Lower lobe of right lung (tissue), 2 donors: ENCODE measurements at regions not wholly inside any gene's neighbourhood (a gene's known extent, or its start where the extent isn't known, plus 50 kb on each side); places are given as distances from the start of the nearest gene placed in this dataset.

ENCODE experiments used
- ATAC-seq, 2 donors: fragments of 200-7000 bp; cut with Tn5 transposase; one replicate each; pipeline ENCODE4 v1.9.1; 2020 to 2022; ENCODE audit warnings: mild to moderate bottlenecking in 2 of 2, moderate library complexity in 2 of 2
- DNase-seq: peaks from one replicate; pipeline ENCODE4 v3.0.0-alpha.2; 2020
- H3K27ac ChIP-seq: fragments of 200-600 bp; one replicate; pipeline ENCODE4 v1.8.0; 2022
- H3K27me3 ChIP-seq: fragments of 200-600 bp; one replicate; pipeline ENCODE4 v1.8.0; 2022; ENCODE audit warnings: low read depth
- H3K36me3 ChIP-seq: fragments of 200-600 bp; one replicate; pipeline ENCODE4 v1.8.0; 2022; ENCODE audit warnings: mild to moderate bottlenecking
- H3K4me1 ChIP-seq: fragments of 200-600 bp; one replicate; pipeline ENCODE4 v1.8.0; 2022
- H3K4me3 ChIP-seq: fragments of 200-600 bp; one replicate; pipeline ENCODE4 v1.8.0; 2022; ENCODE audit warnings: mild to moderate bottlenecking
- H3K9me3 ChIP-seq: fragments of 200-600 bp; one replicate; pipeline ENCODE4 v1.8.0; 2022
- CTCF ChIP-seq: fragments of 200-600 bp; IDR thresholded peaks from one replicate; pipeline ENCODE4 v1.8.0; 2022; ENCODE audit warnings: antibody characterized with exemption, mild to moderate bottlenecking
- intact Hi-C: fragments of 100-400 bp; cut with DNase I; formaldehyde crosslinking; loops from one replicate; pipeline ENCODE4 v1.11.0; 2022
- donor health status: DM: no; HTN: yes; CAD: no; lungs with severe emphysema.

GRCh38 chr11:95585752-95586077 is 203.9 kb downstream of the FAM76B start:
- no peaks in the 10 kb centered on the region for H3K36me3 ChIP-seq
- H3K27me3 ChIP-seq = no peaks in the 10 kb centered on the region
- DNase-seq = no peak
- no peak overlapping the region for H3K4me3 ChIP-seq
- intact Hi-C loops = no loop called here
- TF ChIP-seq CTCF = no peak
- H3K9me3 ChIP-seq = no peaks in the 10 kb centered on the region
- no peak overlapping the region for H3K27ac ChIP-seq
- ATAC-seq = no peak
- H3K4me1 ChIP-seq = no peaks in the 10 kb centered on the region

- no peaks in the 10 kb centered on the region for H3K9me3 ChIP-seq
- H3K4me3 ChIP-seq = no peak overlapping the region
- no peaks in the 10 kb centered on the region for H3K27me3 ChIP-seq
- no peaks in the 10 kb centered on the region for H3K4me1 ChIP-seq
- no peak for TF ChIP-seq CTCF
- no peak overlapping the region for H3K27ac ChIP-seq
- intact Hi-C loops = no loop called here
- ATAC-seq (no peak), DNase-seq (no peak)
- no peaks in the 10 kb centered on the region for H3K36me3 ChIP-seq
Measured at GRCh38 chr11:95585069-95585751, 204.4 kb downstream of the FAM76B start.

GRCh38 chr11:95584589-95584988 is 205.0 kb downstream of the FAM76B start:
- Histone ChIP-seq H3K27ac (no peak overlapping the region), H3K4me3 (no peak overlapping the region), H3K9me3 (no peaks in the 10 kb centered on the region), H3K27me3 (no peaks in the 10 kb centered on the region), H3K36me3 (no peaks in the 10 kb centered on the region), H3K4me1 (no peaks in the 10 kb centered on the region)
- intact Hi-C loops = no loop called here
- no peak for TF ChIP-seq CTCF
- ATAC-seq = no peak
- no peak for DNase-seq

GRCh38 chr11:95584180-95584579 is 205.4 kb downstream of the FAM76B start:
- H3K36me3 ChIP-seq = no peaks in the 10 kb centered on the region
- TF ChIP-seq CTCF = no peak
- DNase-seq (no peak), ATAC-seq (no peak)
- H3K27me3 ChIP-seq = no peaks in the 10 kb centered on the region
- intact Hi-C loops = no loop called here
- H3K27ac ChIP-seq = no peak overlapping the region
- no peaks in the 10 kb centered on the region for H3K9me3 ChIP-seq
- H3K4me1 ChIP-seq = no peaks in the 10 kb centered on the region
- no peak overlapping the region for H3K4me3 ChIP-seq

GRCh38 chr11:95577716-95578460 is 211.7 kb downstream of the FAM76B start:
- Histone ChIP-seq H3K27ac (no peak overlapping the region), H3K4me3 (no peak overlapping the region), H3K36me3 (no peaks in the 10 kb centered on the region), H3K4me1 (no peaks in the 10 kb centered on the region), H3K27me3 (no peaks in the 10 kb centered on the region), H3K9me3 (no peaks in the 10 kb centered on the region)
- intact Hi-C loops = no loop called here
- DNase-seq = no peak
- no peak for TF ChIP-seq CTCF
- ATAC-seq = no peak
